Gastrocnemius medialis (tissue), 4 donors: ENCODE measurements at regions not wholly inside any gene's neighbourhood (a gene's known extent, or its start where the extent isn't known, plus 50 kb on each side); places are given as distances from the start of the nearest gene placed in this dataset.

Experiments used
- ATAC-seq, 2 donors: fragments of 150-250 bp; one replicate each; pipeline ENCODE4 v1.9.1; 2016
- DNase-seq, 2 donors: peaks; one replicate each; pipeline ENCODE4 v3.0.0-alpha.2; 2019
- H3K27ac ChIP-seq, 4 donors: fragments of 200-600 bp; sonication (generic); 1 replicate in 1 of 4; 2 replicates in 3 of 4; pipeline ENCODE4 v1.5.1; 2016 to 2018; ENCODE audit warnings: mild to moderate bottlenecking in 2 of 4, moderate library complexity in 1 of 4
- H3K27me3 ChIP-seq, 3 donors: fragments of 200-600 bp; sonication (generic) in 2 of 3; 1 replicate in 1 of 3; 2 replicates in 2 of 3; pipeline versions ENCODE4 v1.5.1 to v1.6.0; 2016 to 2019; ENCODE audit warnings: mild to moderate bottlenecking in 1 of 3, moderate library complexity in 1 of 3
- H3K36me3 ChIP-seq, 2 donors: fragments of 200-600 bp; sonication (generic) in 1 of 2; one replicate each; pipeline ENCODE4 v1.5.1; 2017 to 2018
- H3K4me1 ChIP-seq, 2 donors: fragments of 200-600 bp; sonication (generic) in 1 of 2; one replicate each; pipeline ENCODE4 v1.5.1; 2016 to 2017; ENCODE audit warnings: mild to moderate bottlenecking in 2 of 2
- H3K4me3 ChIP-seq, 4 donors: fragments of 200-600 bp; sonication (generic) in 3 of 4; 1 replicate in 1 of 4; 2 replicates in 3 of 4; pipeline ENCODE4 v1.5.1; 2016 to 2019; ENCODE audit warnings: mild to moderate bottlenecking in 2 of 4
- H3K9me3 ChIP-seq, 3 donors: fragments of 200-600 bp; sonication (generic) in 2 of 3; 1 replicate in 1 of 3; 2 replicates in 2 of 3; pipeline ENCODE4 v1.5.1; 2016 to 2019
- CTCF ChIP-seq, 5 experiments: fragments of 450-650 bp in 3 of 5; fragments of 200-600 bp in 2 of 5; sonication (generic) in 2 of 5; IDR thresholded peaks in 4 of 5; conservative IDR thresholded peaks in 1 of 5; 1 replicate in 4 of 5; 2 replicates in 1 of 5; pipeline ENCODE4 v1.5.1; 2016 to 2019; ENCODE audit warnings: antibody characterized with exemption in 5 of 5, mild to moderate bottlenecking in 3 of 5, moderate library complexity in 3 of 5
- POLR2A ChIP-seq, 2 donors: fragments of 450-650 bp; IDR thresholded peaks; one replicate each; pipeline ENCODE4 v1.6.1; 2017; ENCODE audit warnings: antibody characterized with exemption in 2 of 2, mild to moderate bottlenecking in 2 of 2, moderate library complexity in 2 of 2
- in situ Hi-C, 4 donors: fragments of 200-750 bp; cut with MboI; loops; one replicate each; pipeline versions ENCODE4 v1.15.0 to v1.8.0; 2017; ENCODE audit warnings: low sequenced_read_pairs in 4 of 4
- intact Hi-C: fragments of 100-400 bp; cut with DNase I; formaldehyde crosslinking; loops from one replicate; pipeline ENCODE4 v1.15.1; 2023; ENCODE audit warnings: low total_unique reads

GRCh38 chr2:83015035-83015715, 1443.9 kb downstream of the SUCLG1 start:
- Histone ChIP-seq H3K4me3 (no peak overlapping the region), H3K4me1 (no peaks in the 10 kb centered on the region), H3K27ac (no peak overlapping the region), H3K27me3 (no peaks in the 10 kb centered on the region), H3K9me3 (no peaks in the 10 kb centered on the region), H3K36me3 (no peaks in the 10 kb centered on the region)
- in situ Hi-C loops (no loop called here), intact Hi-C loops (no loop called here)
- no peak for ATAC-seq
- DNase-seq = no peak
- TF ChIP-seq CTCF (IDR thresholded peaks at IDR 0.05 in 4 of 5, conservative IDR thresholded peaks at IDR 0.05 in 1 of 5) (no peak), POLR2A (IDR thresholded peaks at IDR 0.05) (no peak)

- in situ Hi-C loops = no loop called here
- intact Hi-C loops = no loop called here
- Histone ChIP-seq H3K4me1 (no peaks in the 10 kb centered on the region), H3K9me3 (no peaks in the 10 kb centered on the region), H3K4me3 (no peak overlapping the region), H3K27me3 (no peaks in the 10 kb centered on the region), H3K27ac (no peak overlapping the region), H3K36me3 (no peaks in the 10 kb centered on the region)
- ATAC-seq (no peak), DNase-seq (no peak)
- TF ChIP-seq CTCF (IDR thresholded peaks at IDR 0.05 in 4 of 5, conservative IDR thresholded peaks at IDR 0.05 in 1 of 5) (no peak), POLR2A (IDR thresholded peaks at IDR 0.05) (no peak)
Observed at GRCh38 chr2:83014462-83014861, 1444.6 kb downstream of the SUCLG1 start.

DNA sequence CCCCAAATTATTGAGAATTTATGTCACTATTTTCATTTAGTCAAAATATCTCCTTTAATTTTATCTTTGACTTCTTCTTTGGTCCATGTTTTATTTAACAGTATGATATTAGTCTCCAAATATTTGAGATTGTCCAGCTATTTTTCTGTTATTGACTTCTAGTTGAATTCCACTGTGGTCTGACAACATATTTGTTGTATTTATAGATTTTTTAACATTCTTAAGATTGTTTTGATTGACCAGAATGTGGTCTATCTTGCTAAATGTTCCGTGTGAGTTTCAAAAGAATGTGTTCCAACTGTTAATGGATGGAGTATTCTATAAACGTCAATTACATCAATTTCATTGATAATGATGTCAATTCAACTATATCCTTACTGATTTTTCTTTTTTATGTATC, 1452.1 kb downstream of the SUCLG1 start:
- TF ChIP-seq POLR2A (IDR thresholded peaks at IDR 0.05) (no peak), CTCF (IDR thresholded peaks at IDR 0.05 in 4 of 5, conservative IDR thresholded peaks at IDR 0.05 in 1 of 5) (no peak)
- Histone ChIP-seq H3K9me3 (no peaks in the 10 kb centered on the region), H3K27me3 (no peaks in the 10 kb centered on the region), H3K36me3 (no peaks in the 10 kb centered on the region), H3K4me3 (no peak overlapping the region), H3K27ac (no peak overlapping the region), H3K4me1 (no peaks in the 10 kb centered on the region)
- intact Hi-C loops = no loop called here
- ATAC-seq = no peak
- in situ Hi-C loops = no loop called here
- no peak for DNase-seq

DNA sequence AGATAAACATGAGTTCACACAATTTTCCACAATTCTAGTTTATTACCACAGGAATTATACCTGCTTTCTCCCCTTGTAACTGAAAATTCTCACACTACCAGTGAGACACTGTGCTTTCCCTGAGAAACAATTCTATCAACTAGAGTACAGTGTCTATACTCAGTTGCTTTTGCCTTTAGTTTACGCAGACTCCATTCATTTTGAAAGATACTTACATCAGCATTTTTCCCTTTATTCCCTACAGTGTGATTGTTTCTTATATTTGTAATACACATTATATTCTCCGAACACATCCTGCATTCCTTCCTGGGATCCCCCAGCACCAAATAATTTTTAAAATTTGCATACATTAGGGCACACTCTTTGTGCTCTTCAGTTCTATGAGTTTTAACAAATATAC, 1455.5 kb downstream of the SUCLG1 start:
- Histone ChIP-seq H3K9me3 (no peaks in the 10 kb centered on the region), H3K27ac (no peak overlapping the region), H3K4me3 (no peak overlapping the region), H3K36me3 (no peaks in the 10 kb centered on the region), H3K4me1 (no peaks in the 10 kb centered on the region), H3K27me3 (no peaks in the 10 kb centered on the region)
- intact Hi-C loops = no loop called here
- no peak for TF ChIP-seq POLR2A (IDR thresholded peaks at IDR 0.05)
- DNase-seq = no peak
- in situ Hi-C loops = no loop called here
- ATAC-seq = no peak

DNA sequence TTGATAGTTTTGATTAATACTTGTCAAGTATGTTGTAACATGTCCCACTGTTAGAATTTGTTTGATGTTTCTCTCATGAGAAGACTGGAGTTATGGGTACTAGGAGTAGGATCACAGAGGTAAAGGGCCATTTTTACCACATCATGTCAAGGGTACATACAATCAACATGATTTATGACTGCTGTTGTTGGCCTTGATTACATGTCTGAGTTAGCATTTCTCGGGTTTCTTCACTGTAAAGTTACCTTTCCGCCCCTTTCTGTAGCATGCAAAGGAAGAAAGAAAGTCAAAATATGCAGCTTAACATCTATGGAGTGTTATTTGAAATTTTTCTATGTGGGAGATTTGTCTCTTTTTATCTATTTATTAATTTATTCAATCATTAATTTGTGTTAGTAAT, 1456.4 kb downstream of the SUCLG1 start:
- TF ChIP-seq CTCF (IDR thresholded peaks at IDR 0.05 in 4 of 5, conservative IDR thresholded peaks at IDR 0.05 in 1 of 5) = no peak
- no peak for TF ChIP-seq POLR2A (IDR thresholded peaks at IDR 0.05)
- Histone ChIP-seq H3K4me1 (no peaks in the 10 kb centered on the region), H3K27ac (no peak overlapping the region), H3K36me3 (no peaks in the 10 kb centered on the region), H3K4me3 (no peak overlapping the region), H3K27me3 (no peaks in the 10 kb centered on the region), H3K9me3 (no peaks in the 10 kb centered on the region)
- no peak for ATAC-seq
- DNase-seq = no peak
- in situ Hi-C loops = no loop called here
- intact Hi-C loops = no loop called here
